GM12892 (cell line): ENCODE measurements at regions not wholly inside any gene's neighbourhood (a gene's known extent, or its start where the extent isn't known, plus 50 kb on each side); places are given as distances from the start of the nearest gene placed in this dataset.

Source experiments
- POLR2AphosphoS5 ChIP-seq: IDR thresholded peaks from 2 replicates; pipeline ENCODE4 v1.6.1; 2011; ENCODE audit warnings: low read depth, low read length, control low read depth
- TAF1 ChIP-seq: IDR thresholded peaks from 2 replicates; pipeline ENCODE4 v1.6.1; 2011; ENCODE audit warnings: low read depth, mild to moderate bottlenecking, control low read depth, low read length, borderline replicate concordance

DNA sequence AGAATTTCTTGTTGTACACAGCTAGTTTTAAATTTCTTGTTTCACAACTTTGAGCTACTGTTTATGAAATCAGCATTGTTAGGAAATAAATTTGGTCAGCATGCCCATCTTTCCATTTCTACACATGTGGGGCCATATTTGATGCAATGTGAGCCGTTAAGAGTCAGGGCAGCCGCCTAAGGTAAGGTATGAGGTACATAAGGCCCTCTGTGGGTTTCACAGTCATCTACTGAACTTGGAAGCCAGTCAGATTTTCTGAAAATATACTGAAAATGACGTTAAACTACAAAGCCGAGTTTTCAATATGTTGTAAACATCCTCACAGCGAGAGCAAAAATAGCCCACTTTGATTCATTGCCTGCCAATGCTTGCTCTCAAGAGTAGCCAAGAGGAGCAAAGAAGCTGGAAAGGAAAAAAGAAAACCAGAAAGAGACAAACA is 94.7 kb upstream of the PDZRN3 start:
- no peak for TF ChIP-seq POLR2AphosphoS5
- TF ChIP-seq TAF1: no peak
